ENCODE measurements at regions not wholly inside any gene's neighbourhood (a gene's known extent, or its start where the extent isn't known, plus 50 kb on each side); places are given as distances from the start of the nearest gene placed in this dataset.
"Not testable (repeated sequence)": the region's sequence is repeated elsewhere in the genome, so short reads cannot be mapped to it uniquely, and the experiment has no call there.

GRCh38 chr12:17038923-17039322, 433.0 kb upstream of the LMO3 start:
- Histone ChIP-seq H3K4me3 (no peak overlapping the region), H3K27ac (no peak overlapping the region), H3K9me3 (peaks cover 0 to 3% (median 0%) of the 10 kb centered on the region in 4 donors), H3K36me3 (no peaks in the 10 kb centered on the region), H3K4me1 (no peaks in the 10 kb centered on the region), H3K27me3 (no peaks in the 10 kb centered on the region)
- no peak for DNase-seq
- intact Hi-C loops (cut with DNase I), result no loop called here
- no peak for ATAC-seq
- TF ChIP-seq, protein P1, sequence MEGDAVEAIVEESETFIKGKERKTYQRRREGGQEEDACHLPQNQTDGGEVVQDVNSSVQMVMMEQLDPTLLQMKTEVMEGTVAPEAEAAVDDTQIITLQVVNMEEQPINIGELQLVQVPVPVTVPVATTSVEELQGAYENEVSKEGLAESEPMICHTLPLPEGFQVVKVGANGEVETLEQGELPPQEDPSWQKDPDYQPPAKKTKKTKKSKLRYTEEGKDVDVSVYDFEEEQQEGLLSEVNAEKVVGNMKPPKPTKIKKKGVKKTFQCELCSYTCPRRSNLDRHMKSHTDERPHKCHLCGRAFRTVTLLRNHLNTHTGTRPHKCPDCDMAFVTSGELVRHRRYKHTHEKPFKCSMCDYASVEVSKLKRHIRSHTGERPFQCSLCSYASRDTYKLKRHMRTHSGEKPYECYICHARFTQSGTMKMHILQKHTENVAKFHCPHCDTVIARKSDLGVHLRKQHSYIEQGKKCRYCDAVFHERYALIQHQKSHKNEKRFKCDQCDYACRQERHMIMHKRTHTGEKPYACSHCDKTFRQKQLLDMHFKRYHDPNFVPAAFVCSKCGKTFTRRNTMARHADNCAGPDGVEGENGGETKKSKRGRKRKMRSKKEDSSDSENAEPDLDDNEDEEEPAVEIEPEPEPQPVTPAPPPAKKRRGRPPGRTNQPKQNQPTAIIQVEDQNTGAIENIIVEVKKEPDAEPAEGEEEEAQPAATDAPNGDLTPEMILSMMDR (IDR thresholded peaks at IDR 0.05), result no peak
- TF ChIP-seq POLR2A (IDR thresholded peaks at IDR 0.05), result no peak

DNA sequence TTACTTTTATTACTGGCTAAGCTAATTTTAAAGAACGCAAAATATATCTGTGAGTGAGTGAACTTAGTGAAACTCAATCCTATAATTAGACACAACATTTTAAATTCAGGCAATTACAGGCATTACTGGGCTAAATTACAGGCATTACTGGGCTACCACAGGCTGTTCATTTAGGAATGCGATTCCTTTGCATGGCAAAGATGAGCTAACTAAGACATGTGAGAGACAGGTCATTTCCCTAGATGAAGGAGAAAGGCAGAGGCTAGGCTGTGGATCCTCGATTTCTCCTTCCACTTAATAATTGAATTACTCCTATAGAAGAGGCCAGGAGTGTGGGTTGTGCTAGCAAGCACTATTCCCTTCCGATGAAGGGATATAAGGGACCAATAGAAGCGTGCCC, 429.4 kb upstream of the LMO3 start:
- intact Hi-C loops (cut with DNase I), result no loop called here
- Histone ChIP-seq H3K4me1 (no peaks in the 10 kb centered on the region), H3K9me3 (peaks cover 0 to 3% (median 0%) of the 10 kb centered on the region in 4 donors), H3K36me3 (no peaks in the 10 kb centered on the region), H3K27me3 (no peaks in the 10 kb centered on the region), H3K4me3 (no peak overlapping the region), H3K27ac (no peak overlapping the region)
- 47% methylated on average over 5 of the region's 5 CpGs for WGBS (ENCODE audit: insufficient coverage, low coverage, low lambda C conversion rate, missing lambda C conversion rate)
- no peak for DNase-seq
- no peak for ATAC-seq
- no peak for TF ChIP-seq POLR2A (IDR thresholded peaks at IDR 0.05)
- TF ChIP-seq, protein P1 (IDR thresholded peaks at IDR 0.05), result no peak

DNA sequence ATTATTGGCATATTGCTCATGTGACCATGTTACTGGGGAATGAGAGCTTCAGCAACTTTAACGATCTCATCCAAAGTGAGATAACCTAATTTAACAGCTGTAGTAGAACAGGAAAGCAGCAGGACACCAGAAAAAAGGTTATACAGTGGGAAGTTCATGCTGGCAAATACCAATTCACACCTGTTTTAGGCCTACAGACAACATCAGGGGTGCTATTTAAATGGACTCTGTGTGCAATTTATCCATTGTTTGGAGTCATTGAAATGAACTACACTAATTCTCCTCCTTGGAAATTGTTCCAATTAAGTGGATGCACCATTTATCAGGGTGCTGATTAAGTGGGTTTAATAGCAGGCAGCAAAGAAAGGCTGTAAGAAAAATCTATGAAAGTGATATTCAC, 424.4 kb upstream of the LMO3 start:
- TF ChIP-seq POLR2A (IDR thresholded peaks at IDR 0.05), result no peak
- TF ChIP-seq, protein P1 (IDR thresholded peaks at IDR 0.05), result no peak
- no peak overlapping the region for H3K4me3 ChIP-seq
- H3K4me1 ChIP-seq, result no peaks in the 10 kb centered on the region
- no peak for DNase-seq
- intact Hi-C loops (cut with DNase I), result no loop called here
- H3K9me3 ChIP-seq, result peaks cover 0 to 3% (median 0%) of the 10 kb centered on the region in 4 donors
- H3K27me3 ChIP-seq, result no peaks in the 10 kb centered on the region
- H3K36me3 ChIP-seq, result no peaks in the 10 kb centered on the region
- ATAC-seq, result no peak
- WGBS (ENCODE audit: insufficient coverage, low coverage, low lambda C conversion rate, missing lambda C conversion rate), result 0% methylated on average over 1 of the region's 1 CpG
- no peak overlapping the region for H3K27ac ChIP-seq

GRCh38 chr12:17028348-17028747, 422.4 kb upstream of the LMO3 start:
- Histone ChIP-seq H3K4me1 (no peaks in the 10 kb centered on the region), H3K36me3 (no peaks in the 10 kb centered on the region), H3K27ac (no peak overlapping the region), H3K4me3 (no peak overlapping the region), H3K27me3 (no peaks in the 10 kb centered on the region), H3K9me3 (no peaks in the 10 kb centered on the region)
- no peak for DNase-seq
- WGBS (ENCODE audit: insufficient coverage, low coverage, low lambda C conversion rate, missing lambda C conversion rate), result no CpG with 5 or more reads among the region's 4 CpGs
- TF ChIP-seq, protein P1 (IDR thresholded peaks at IDR 0.05), result no peak
- no peak for TF ChIP-seq POLR2A (IDR thresholded peaks at IDR 0.05)
- ATAC-seq, result no peak
- intact Hi-C loops (cut with DNase I), result no loop called here

GRCh38 chr12:17025424-17025823, 419.5 kb upstream of the LMO3 start:
- H3K9me3 ChIP-seq; DNase-seq; H3K4me3 ChIP-seq; H3K27ac ChIP-seq; H3K27me3 ChIP-seq; ATAC-seq; H3K36me3 ChIP-seq; H3K4me1 ChIP-seq; intact Hi-C loops (cut with DNase I): not testable (repeated sequence)
- 46% methylated on average over 8 of the region's 10 CpGs for WGBS (ENCODE audit: insufficient coverage, low coverage, low lambda C conversion rate, missing lambda C conversion rate)

Data from right lobe of liver (tissue), 6 donors.